ENCODE measurements at regions not wholly inside any gene's neighbourhood (a gene's known extent, or its start where the extent isn't known, plus 50 kb on each side); places are given as distances from the start of the nearest gene placed in this dataset.
"Not testable (repeated sequence)": the region's sequence is repeated elsewhere in the genome, so short reads cannot be mapped to it uniquely, and the experiment has no call there.

DNA sequence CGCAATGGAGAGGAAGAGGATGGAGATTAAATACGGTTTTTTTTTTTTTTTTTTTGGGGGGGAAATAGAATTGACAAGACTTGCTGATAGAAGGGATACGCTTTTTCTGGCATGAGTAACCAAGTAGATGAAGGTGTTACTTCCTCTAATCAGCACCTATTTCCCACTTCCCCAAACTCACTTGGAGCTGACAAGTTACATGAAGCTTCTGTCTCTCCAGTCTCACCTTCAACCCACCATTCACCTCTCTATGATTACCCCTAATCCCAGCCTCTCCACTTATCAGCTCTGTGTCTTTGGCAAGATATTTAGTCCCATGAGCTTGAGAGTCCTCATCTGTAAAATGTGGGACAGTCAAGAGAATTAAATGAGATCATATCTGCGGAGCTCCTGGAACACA, 185.9 kb upstream of the HS3ST3A1 start:
- no peak for FAIRE-seq

GRCh38 chr17:13788385-13788784, 186.7 kb upstream of the HS3ST3A1 start:
- no peak for FAIRE-seq

GRCh38 chr17:13792314-13792713, 190.6 kb upstream of the HS3ST3A1 start:
- FAIRE-seq = no peak

DNA sequence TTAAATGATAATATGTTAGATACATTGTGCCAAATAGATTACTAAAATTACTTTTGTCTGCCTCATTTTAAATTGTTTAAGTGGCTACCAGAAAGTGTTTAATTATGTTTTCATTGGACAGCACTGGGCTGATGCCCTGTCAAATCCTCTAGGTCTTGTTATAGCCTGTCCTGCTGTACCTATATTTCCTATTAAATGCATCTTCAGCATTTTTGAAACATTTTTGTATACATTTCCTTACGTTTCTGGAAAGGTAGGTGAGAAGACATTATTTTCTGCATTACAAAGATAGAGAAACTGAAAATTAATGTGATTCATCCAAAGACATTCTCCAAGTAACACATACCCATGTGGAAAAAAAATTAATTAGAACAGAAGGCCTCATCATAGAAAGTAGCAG, 192.2 kb upstream of the HS3ST3A1 start:
- no peak for FAIRE-seq

- FAIRE-seq = no peak
Measured at GRCh38 chr17:13797863-13798262, 196.1 kb upstream of the HS3ST3A1 start.

- no peak for FAIRE-seq
Measured at GRCh38 chr17:13806092-13806491, 204.4 kb upstream of the HS3ST3A1 start.

DNA sequence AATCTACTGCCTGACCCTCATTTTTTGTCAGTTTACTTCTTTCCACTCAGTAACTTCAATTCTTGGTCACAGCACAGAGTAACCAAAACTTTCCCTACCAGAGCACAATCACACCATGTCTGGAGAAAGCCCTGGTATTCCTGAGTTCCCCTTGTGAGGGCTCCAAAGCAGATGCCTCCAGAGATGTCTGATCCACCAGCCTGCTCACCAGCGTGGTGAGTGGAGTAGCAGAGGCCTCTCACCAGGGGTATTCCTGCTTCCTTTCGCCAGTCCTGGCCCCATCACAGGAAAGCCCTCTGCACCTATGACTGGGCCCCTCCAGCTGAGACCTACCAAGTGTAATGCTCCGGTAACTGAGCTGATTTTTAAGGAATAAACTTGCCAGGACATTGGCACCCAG, 205.4 kb upstream of the HS3ST3A1 start:
- FAIRE-seq = no peak

DNA sequence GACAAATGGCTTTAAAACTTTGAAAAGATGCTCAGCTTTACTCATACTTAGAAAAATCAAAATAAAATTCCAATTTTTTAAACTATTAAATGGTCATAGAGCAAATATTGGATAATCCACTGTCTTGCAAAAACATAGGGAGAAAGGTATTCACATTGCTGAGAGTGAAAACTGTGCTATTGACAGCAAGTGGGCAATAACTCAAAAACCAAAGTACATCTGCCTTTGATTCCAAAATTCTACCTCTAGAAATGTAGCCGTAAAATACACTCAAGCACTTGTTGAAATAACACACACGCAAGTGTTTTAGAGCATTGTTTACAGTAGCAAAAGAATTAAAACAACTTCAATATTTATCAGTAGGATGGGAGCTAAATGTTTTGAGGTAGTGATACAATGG, 210.6 kb upstream of the HS3ST3A1 start:
- peak; percentile 48 for FAIRE-seq

DNA sequence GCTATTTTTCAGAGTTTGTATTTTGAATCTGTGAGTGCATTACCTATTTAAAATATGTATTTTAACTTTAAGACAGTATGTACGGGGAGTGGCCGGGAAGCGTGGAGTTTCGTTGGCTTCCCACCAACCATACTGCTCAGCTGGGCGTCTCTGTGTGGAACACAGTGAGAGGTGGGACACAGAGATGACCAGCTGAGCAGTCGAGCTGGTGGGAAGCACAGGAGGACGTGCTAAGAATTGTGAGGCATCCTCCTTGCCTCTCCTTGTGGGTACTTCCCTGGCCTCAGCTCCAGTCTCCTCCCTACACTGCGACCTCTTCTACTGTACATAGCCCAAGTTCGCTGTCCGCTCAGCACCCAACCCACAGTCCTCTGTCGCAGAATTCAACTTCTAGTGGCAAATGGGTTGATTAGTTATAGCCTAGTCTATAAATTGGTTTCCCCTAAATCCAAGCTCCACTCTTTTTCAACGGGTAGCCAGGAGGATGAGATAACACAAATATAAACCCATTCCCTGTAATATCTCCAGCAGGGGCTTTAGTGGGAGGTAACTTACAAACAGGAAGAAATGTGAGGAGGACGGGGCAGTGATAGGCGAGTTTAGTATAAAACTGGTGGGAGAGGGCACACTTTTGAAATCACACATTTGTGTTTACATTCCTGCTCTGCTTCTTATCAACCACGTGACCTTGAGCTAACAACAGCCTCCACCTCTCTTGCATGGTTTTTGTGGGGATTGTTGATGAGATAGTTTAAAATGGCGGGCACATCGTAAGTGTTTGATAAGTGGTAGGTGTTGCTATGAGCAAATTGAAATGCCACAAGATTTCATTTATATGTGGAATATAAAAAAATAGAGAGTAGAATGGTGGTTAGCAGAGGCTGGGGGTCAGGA, 211.9 kb upstream of the HS3ST3A1 start:
- FAIRE-seq = no peak

GRCh38 chr17:13822700-13823099, 221.0 kb upstream of the HS3ST3A1 start:
- no peak for FAIRE-seq

GRCh38 chr17:13825526-13826040, 223.9 kb upstream of the HS3ST3A1 start:
- no peak for FAIRE-seq

DNA sequence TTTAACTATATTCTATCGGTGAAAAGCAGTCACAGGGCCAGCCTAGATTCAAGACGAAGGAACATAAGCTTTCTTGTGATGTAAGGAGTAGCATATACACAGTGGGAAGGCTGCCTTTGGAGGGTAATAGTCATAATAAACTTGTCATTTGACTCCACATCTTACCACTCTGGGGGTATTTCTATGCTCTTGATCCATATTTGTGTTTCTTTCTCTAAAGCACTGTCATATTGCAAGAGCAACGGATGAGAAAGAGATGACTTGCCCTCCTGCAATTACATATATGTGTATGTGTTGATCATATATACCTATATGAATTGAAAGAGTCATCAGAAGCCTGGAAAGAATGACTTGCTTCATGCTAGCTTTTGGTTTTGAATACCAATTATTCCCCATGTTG, 225.4 kb upstream of the HS3ST3A1 start:
- no peak for FAIRE-seq

DNA sequence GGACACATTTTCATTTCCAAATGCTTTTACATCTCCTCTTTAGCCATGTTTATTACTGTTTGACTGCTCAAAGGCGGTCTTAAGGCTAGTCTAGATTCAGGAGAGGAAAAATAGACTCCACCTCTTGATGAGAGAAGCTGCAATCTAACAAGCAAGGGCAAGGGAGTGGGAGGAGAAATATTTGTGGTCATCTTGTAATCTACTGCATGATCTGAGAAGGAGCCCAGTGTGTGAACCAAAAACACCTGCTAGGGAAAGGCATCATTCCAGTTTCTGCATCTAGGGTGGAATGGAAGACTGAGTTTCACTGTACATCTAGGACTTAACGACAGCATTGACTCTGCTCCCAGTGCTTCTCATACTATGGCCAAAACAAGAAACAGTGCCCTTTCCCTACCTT, 232.2 kb upstream of the HS3ST3A1 start:
- FAIRE-seq = no peak

DNA sequence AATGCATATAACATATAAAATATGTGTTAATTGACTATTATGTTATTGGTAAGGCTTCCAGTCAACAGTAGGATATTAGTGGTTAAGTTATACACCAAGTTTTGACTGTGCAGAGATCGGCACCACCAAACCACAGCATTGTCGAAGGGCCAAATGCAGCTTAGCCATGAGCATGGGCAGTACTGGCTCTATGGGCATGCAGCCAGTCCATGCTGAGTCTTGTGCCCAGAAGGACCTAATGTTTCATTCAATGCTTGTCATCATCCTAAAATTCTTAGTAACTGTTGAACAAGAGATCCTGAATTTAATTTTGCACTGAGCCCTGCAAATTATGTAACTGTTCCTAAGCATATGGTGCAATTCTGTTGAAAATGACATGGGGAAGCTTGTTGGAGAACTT, 233.4 kb upstream of the HS3ST3A1 start:
- no peak for FAIRE-seq

GRCh38 chr17:13837417-13837816, 231.9 kb upstream of the COX10 start:
- no peak for FAIRE-seq

DNA sequence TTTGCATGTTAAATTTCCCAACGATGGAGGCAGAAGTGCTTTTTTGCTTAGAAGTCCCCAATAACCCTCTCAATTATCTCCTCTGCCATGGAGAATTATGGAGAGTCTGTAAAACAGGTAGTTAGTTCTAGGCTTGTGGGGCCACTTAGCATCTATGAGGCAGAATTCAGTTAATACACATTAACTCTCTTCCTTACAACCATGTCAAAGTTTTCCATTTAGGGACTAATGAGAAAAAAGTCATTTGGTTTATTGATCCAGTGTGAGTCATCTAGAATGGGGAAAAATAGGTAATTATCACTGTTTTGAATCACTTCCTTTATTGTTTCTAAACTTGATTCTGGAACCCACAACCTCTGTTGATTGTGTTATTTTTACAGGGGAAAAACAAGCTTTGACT, 229.1 kb upstream of the COX10 start:
- FAIRE-seq = no peak

DNA sequence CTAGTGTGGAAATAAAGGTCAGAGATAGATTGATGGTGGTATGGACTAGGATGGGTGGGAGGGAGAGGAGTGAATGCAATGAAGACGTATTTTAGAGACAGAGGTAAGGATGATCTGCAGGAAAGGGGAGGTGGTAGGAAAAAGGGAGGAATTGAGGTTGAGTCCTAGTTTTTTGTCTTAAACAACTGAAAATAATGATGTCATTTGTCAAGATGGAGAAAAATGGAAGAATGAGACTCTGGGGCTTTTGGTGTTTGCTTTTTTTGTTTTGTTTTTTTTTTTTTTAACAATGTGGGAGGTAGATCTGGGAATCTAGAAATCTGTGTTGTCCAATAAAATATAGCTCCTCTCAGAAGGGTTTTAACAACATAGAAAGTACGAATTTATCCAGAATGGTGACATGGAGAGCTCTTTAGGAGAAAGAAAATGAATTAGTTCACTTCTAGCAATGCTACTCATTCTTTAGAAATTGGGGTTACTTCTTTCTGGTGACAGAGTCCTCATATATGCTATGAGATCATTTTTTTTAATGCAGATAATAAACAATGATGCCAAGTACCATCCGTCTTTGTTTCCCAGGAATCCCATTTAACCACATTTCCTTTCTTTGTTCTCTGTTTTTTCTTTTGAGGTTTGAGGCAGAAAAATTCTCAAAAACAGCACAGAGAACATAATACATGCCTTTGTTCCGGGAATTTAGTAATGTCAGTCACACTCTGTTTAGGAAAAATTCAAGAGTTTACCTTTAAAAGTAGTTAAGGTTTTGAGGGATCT, 225.3 kb upstream of the COX10 start:
- no peak for FAIRE-seq

DNA sequence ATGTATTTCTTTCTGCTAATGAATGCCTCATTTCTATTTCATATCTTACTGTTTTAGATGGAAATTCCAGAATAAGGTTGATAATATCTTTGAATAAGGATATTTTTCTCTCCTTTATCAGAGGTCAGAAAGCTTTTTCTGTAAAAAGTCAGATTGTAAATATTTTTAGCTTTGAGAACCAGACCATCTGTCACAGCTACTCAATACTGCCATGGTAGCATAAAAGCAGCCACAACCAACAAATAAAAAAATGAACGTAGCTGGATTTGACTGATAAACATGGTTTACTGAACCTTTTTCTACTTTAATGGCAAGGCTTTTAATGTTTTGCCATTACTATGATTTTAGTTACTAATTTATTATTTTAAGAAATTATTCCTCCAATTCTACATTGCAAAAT, 217.4 kb upstream of the COX10 start:
- no peak for FAIRE-seq

GRCh38 chr17:13855730-13856129, 213.6 kb upstream of the COX10 start:
- FAIRE-seq = not testable (repeated sequence)

- FAIRE-seq = no peak
Measured at GRCh38 chr17:13862346-13862745, 207.0 kb upstream of the COX10 start.

GRCh38 chr17:13863436-13863835, 205.9 kb upstream of the COX10 start:
- FAIRE-seq = no peak

GRCh38 chr17:13864521-13864920, 204.8 kb upstream of the COX10 start:
- no peak for FAIRE-seq

- no peak for FAIRE-seq
Measured at GRCh38 chr17:13865650-13866049, 203.7 kb upstream of the COX10 start.
